ENCODE measurements at regions not wholly inside any gene's neighbourhood (a gene's known extent, or its start where the extent isn't known, plus 50 kb on each side); places are given as distances from the start of the nearest gene placed in this dataset.
"Not testable (repeated sequence)": the region's sequence is repeated elsewhere in the genome, so short reads cannot be mapped to it uniquely, and the experiment has no call there.

DNA sequence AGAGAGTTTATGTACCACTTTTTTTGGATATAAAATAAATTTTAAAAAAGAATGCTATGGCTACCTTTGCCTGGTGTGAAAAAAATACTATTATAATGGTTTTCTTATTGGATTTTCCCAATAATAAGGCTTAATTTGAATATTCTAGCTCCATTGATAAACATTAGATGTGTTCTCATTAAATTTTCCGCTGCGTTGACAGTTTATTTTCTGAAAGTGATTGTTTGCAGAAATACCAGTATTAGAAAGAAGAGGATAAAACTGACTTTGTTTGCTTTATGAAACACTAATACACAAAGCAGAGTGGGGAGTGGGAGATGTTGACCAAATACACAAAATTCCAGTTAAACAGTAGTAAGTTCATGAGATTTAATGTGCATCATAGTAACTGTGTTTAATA lies 433.3 kb upstream of the TMEFF2 start:
- no peak for DNase-seq

DNA sequence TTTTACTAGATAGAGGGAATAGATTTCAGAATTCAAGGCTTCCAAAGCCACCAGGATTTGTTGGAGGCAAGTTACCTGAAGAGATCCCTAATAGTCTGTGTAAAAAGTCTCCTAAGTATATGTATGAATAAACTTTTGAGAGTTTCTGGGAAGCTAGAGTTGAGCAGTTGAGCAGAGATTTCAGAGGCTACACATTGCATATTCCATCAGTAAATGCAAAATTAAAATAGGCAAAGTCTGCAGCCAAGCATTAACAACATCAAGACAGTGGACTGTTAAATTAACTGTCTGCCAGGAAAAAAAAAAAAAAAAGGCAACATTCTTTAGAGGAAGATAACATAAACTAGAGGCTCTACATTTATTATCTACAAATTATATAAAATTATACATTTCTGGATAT lies 420.4 kb upstream of the TMEFF2 start:
- DNase-seq: no peak

DNA sequence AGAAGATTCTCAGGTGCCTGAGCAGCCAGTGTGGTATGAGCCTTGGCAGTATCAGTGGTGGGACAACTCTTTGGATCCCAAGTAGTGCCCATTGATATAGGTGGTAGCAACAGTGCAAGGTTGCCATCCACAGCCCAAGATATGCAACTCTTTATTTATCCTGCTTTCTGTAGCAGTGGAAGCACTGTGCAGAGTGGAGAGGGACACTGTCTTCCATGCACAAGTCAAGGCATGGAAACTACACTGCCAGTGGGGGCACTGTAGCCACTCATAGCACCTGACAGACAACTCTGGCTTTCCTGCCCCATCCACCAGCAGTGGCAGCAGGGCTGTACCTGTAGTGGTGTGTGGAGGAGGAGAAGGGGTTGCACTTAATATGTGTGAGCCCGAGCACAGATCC lies 409.6 kb upstream of the TMEFF2 start:
- no peak for DNase-seq

DNA sequence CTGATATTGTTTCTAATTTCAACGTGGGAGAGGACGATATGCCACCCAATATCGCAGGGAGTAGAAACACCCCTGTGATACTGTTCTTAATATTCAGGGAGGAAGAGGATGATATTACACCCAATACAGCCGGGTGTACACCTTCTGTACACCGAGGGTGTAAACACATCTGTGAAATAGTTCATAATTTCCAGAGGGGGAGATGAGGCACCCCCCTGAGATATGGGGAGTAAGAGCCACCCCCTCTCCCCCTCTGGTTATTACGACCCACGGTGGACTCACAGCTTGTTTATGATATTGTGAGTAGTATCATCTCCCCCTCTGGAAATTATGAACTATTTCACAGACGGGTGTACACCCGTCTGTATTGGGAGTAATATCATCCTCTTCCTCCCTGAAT lies 403.9 kb upstream of the TMEFF2 start:
- DNase-seq: not testable (repeated sequence)

DNA sequence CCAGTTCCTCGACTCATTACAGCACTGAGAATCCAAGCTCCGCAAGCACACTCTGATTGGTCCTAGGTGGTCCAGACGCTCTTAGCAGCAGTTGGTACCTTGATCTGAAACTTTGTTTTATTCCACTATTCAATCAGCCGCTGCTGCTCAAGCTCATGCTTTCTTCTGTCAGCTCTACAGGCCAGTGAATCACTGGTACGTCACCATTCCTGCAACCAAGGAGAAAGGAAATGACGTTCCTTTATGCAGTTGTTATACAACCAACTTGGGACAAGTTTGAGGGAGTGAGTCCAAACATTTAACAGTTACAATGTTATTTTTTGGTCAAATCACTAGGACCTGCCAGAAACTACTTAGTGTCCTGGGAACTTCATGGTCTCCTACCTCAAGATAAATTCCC lies 398.8 kb upstream of the TMEFF2 start:
- no peak for DNase-seq

DNA sequence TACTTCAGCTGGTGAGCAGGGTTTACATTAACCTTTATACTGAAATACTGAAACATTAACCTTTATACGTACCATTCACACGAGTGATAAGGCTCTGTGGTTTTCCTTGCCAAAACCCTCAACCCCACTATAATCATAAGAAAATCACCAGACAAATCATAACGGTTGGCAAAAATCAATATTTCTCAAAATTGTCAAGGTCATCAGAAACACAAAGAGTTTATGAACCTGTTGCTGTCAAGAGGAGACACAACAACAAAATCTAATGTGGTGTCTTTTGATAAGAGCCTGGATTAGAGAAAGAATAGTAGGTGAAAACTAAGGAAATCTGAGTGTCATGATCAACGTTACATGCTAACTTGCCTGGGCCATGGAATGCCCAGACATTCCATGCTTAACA lies 396.9 kb upstream of the TMEFF2 start:
- DNase-seq: no peak

DNA sequence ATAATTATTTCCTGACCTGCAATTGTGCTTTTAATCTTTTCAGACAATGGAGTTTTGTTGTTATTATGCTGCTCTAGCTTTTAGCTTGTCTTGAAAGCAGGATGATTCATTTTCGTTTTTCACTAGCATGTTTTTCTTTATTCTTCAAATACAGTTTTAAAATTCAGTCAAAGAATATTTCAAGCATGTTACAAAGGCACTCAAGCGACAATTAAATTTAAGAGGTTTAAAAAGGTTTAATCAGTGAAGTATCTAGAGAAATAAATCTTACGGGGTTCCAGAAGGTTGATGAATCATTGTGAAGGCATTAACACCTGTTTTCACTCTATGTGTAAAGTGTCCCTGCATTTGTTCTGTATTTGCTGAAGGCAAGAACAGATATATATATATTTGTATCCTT lies 390.7 kb upstream of the TMEFF2 start:
- no peak for DNase-seq

DNA sequence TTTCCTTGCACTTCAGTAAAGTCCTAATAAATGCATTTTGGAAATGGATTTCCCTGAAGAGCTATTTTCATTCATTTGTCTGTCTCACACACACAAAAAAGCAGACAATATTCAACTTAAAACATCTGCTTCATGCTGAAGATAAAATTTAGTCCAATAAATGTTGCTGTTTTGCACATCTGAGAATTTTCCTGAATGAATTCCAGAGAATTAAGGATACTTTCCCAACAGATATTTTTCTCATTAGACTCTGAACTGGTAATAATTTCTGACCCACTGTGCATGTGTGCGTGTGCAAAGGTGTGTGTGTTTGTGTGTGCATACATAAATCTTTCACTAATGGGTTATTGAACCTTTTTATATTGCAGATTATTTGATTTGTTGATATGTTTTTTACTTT lies 390.2 kb upstream of the TMEFF2 start:
- DNase-seq: no peak

DNA sequence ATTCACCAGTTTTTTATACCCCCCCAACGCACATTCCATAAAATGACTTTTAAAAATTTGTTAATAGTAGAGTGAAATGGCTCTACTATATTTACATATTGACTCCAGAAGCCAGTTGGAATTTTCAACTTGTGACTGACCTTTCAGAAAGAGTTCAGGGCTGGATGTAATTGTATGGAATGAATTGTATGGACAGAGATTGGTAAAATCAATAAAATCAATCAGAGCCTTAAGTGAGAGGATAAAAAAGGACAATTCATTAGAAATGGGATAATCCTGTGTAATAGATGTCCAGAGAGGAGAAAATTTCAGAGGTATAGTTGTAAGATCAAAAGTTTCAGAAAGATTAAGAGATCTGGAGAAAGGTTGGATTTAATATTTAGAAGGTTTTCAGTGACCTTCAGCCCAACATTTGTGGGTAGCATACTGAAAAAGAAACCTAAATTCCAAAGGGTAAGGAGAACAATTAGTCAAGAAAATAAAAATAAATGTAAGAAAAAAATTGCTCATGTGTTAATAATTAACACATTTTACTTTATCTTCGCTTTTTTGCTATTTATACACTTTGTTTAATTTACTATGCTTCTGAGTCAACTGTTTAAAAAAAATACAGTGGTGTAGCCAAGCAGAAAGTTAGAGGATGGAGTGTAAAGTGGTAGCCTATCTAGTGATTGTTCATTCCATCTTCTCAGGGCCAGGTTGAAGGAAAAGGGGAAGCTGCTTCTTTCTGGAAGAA lies 385.4 kb upstream of the TMEFF2 start:
- no peak for DNase-seq

DNA sequence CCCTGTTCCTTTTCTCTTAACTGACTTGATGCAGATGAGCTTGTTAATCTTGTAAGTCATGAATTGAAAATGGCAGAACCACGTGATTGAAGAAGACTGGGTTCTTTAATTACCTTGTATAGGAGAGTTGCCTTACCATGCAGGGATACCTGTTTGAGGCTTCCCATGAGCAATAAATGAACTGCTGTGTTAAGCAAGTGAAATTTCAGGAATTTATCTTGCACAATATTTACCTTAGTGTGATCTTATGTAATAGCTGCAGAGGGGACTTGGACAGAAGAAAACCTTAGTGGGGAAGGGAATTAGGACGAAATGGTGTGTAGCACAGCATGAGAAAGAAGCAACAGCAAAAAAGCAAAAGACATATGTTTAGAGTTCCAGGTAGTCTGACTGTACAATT lies 384.0 kb upstream of the TMEFF2 start:
- DNase-seq: no peak

DNA sequence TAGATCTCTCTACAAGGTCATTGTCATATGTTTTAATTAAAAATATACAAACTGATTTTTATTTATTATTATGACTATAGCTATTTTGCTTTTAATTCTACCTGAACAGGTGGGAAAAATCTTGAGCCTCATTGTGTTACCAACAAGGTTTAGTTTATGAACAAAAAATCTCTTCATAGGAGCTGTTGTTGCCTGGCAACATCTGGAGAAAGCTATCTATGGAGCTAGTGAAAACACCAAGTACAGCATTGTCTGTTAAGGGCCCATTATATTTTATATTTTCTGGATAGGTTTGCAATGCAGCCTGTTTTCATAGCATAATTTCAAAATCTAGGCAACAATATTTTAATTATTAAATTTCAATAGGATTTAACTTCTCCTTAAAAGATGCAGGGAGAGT lies 383.0 kb upstream of the TMEFF2 start:
- DNase-seq: no peak

DNA sequence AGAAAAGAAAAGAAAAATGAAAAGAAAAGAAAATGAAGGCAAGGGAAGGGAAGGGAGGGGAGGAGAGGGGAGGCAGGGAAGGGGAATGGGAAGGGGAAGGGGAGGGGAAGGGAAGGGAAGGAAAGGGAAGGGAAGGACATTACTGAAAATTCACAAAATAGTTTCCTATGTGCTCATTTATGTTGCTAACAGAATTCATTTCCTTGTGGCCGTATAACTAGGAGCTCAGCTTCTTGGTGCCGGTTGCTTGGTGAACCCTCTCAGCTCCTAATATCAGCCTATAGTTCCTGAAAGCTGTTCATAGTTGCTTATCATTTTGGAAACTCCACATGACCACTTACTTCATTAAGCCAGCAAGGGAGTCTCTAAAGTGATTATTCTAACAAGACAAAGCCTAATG lies 379.8 kb upstream of the TMEFF2 start:
- no peak for DNase-seq

DNA sequence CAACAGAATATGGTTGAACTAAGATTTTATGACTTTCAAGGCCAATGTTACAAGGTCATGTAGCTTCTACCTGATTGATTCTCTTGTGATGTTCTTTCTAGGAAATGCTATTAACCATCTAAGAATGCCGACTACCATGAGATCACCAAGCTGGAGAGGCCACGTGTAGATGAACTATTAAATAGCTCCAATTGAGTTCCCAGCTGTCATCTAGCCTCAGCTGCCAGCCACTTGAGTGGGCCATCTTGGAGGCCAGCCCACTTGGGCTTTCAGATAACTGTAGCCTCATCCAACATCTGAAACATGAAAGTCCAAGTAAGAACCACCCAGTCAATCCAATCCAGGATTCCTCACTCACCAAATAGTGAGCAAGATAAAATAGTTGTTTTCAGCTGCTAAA lies 376.9 kb upstream of the TMEFF2 start:
- no peak for DNase-seq

DNA sequence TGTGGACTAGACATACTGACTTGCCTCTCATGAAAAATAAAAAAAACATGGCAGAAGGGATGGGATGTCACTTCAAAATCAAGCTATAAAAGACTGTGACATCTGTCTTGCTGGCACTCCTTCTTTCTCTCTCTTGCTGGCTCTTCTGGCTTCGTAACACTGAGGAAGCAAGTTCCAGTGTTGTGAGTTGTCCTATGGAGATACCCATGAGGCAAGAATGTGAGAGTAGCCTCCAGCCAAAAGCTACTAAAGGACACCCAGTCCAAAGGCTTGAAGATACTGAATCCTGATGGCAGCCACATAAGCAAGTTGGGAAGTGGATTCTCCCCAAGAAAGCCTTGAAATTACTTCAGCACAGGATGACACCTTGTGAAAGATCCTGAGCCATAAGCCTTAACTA lies 376.1 kb upstream of the TMEFF2 start:
- DNase-seq: no peak

DNA sequence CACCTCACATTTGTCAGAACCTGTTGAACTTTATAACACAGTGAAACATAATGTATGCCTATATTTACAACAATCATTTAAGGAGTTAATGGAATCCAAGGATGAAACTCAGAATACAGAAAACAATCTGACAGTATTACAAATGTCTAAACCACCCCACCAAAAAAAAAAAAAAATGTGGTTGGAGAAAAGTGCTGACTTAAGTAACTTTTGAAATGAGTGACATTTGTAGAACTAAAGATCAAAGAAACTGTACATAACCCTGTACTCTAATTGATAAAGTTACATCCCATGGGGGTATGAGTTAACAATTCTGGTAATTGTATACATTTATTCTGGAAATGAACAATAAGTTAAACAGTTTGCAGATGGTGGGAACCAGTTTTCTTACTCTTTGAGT lies 372.1 kb upstream of the TMEFF2 start:
- no peak for DNase-seq

DNA sequence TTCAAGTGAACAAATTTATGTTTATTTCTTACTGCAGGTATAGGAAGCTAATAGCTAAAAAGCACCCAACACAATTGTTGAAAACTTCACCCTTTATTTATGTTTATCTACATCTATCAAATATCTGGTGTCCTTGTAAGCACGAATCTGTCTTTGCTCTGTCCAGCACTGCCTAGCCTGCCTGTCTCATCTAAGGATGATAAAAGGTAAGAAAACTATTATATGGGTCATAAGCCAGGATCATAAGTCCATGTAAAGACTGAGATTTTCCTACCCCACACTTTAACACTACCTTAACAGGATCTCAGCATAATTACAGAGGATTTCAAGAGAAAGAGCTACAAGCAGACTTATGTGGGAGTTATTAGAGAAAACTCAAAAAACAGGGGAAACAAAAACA lies 365.6 kb upstream of the TMEFF2 start:
- DNase-seq: no peak

DNA sequence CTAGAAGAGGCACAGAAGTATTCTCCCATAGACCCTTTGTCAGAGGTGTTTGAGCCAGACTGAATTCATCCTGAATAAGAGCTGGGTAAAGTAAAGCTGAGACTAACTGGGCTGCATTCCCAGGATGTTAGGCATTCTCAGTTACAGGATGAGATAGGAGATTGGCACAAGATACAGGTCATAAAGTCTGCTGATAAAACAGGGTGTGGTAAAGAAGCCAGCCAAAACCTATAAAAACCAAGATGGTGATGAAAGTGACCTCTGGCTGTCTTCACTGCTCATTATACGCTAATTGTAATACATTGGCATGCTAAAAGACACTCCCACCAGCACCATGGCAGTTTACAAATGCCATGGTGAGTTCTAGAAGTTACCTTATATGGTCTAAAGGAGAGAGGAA lies 364.9 kb upstream of the TMEFF2 start:
- DNase-seq: no peak

DNA sequence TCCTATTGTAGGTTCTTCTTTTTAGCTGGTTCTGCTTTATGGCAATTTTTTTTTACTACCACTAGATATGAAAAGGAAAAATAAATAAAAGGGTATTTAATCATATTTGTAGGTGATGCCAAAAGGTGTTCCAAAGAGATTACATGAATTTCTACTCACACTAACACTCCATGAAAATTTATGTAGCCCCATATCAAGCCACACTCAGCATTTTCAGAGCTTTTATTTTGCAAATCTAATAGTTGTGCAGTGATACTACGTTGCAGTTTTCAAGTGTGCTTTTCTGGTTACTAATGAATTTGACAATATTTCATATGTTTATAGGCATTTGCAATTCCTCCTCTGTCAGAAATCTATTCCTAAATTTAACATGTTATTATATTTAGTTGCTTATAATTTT lies 363.9 kb upstream of the TMEFF2 start:
- no peak for DNase-seq

DNA sequence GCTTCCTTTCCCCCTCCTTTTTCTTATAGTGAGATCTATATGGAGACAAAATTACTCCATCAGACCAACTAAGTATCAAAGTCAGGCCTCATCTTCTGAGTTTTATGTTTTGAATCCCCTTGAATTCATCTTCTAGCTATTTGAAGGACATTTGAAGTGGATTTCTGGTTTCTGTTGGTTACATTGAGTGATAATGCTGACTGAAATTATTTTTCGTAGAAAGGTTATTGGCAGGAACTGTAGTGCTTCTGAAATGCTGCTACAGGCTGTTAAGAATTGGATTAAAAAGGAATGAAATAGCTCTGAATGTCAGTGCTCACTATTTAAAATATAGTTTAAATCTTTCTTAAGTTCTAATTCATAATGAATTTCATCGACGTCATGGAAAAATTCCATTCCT lies 361.0 kb upstream of the TMEFF2 start:
- no peak for DNase-seq

DNA sequence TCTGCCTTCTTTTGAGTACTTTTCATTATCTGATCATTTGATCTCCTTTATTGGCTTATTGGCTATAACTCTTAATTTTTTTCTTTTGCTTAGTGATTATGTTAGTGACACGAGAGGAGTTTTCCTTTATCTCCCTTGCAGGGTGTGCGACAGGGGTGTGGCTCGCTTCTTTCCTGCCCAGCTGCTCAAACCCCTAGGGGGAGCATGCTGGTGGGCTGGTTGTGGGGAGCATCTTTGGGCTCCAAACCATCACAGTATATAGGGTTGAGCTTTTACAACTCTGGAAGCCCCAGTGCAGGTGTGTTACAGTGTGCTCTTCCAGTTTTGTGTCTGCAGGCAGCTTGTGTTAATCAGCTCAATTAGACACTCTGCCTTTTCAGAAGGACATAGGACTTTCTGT lies 357.0 kb upstream of the TMEFF2 start:
- no peak for DNase-seq

DNA sequence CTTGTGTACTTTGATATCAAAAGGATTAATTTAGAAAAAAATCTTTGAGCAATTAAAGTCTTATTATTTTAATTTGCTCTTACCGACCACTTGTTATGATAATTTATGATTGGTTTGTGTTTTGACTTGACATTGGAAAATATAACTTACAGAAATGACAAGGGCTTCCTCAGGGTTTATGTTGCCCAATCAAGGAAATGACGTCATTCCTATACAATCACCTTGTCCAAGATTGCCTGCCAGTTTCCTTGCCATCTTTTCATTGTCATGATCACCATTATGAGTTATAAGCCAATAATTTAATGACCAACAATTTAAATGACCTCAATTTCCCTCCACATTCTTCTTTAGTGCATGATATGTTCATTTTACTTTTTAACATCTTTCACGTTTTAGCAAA lies 351.8 kb upstream of the TMEFF2 start:
- DNase-seq: no peak

DNA sequence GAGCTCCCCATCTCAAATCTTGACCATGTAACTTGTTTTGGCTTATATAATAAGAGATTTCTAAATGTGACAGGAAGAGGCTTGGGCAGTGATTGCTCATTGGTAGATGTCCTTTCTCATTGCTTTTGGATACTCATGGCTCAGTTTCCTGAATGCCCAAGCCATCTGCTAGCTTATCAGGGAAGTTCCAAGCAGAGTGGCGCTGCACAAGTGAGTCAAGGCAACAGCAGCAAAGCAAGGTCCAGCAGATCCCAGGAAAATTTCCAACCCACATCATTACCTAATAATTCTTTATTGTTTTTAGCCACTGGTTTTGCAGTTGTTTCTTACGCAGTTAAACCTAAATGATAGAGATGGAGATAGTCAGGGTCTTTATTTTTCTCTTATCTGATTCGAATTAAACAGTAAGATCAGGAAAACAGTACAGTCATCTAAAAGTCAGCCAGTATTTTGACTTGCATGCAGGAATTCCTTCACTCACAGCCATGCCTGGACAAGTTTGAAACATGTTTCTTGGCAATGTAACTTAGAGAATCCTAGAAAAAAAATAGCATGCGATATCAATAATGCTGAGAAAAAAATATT lies 349.7 kb upstream of the TMEFF2 start:
- no peak for DNase-seq

DNA sequence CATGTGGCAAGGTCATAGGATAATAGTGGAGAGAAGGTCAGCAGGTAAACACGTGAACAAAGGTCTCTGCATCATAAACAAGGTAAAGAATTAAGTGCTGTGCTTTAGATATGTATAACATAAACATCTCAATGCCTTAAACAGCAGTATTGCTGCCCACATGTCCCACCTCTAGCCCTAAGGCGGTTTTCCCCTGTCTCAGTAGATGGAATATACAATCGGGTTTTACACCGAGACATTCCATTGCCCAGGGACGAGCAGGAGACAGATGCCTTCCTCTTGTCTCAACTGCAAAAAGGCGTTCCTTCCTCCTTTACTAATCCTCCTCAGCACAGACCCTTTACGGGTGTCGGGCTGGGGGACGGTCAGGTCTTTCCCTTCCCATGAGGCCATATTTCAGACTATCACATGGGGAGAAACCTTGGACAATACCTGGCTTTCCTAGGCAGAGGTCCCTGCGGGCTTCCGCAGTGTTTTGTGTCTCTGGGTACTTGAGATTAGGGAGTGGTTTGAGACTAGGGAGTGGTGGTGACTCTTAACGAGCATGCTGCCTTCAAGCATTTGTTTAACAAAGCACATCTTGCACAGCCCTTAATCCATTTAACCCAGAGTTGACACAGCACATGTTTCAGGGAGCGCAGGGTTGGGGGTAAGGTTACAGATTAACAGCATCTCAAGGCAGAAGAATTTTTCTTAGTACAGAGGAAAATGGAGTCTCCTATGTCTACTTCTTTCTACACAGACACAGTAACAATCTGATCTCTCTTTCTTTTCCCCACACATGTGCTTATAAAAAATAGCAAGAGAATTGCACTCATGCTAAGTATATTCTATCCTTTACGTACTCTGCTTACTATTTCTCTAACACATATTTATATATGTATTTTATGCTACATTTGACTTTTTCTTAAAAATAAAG lies 347.7 kb upstream of the TMEFF2 start:
- not testable (repeated sequence) for DNase-seq

DNA sequence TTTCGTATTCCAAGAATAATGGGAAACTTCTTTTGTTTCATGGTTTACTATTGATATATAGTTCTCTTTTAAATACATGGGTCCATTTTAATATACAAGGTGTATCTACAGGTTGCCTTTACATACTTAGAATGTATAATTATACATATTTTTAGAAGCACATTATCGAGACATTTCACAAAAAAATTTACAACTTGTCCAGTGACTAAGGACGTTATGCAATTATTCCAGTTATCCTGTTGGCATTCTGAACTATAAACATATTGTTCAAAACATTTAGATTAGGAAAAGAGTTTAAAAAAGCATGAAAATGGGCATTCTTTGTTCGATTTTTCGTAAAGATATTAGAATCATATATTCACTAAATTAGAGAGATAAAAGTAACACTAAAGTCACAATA lies 344.6 kb upstream of the TMEFF2 start:
- no peak for DNase-seq
